Pulmonary artery endothelial cell (primary cell): ENCODE measurements at regions not wholly inside any gene's neighbourhood (a gene's known extent, or its start where the extent isn't known, plus 50 kb on each side); places are given as distances from the start of the nearest gene placed in this dataset.
"Not testable (repeated sequence)": the region's sequence is repeated elsewhere in the genome, so short reads cannot be mapped to it uniquely, and the experiment has no call there.

ENCODE experiments used
- DNase-seq: peaks from one replicate; pipeline ENCODE4 v3.0.0-alpha.2; 2011; ENCODE audit warnings: low read depth, low spot score

- no peak for DNase-seq
Measured at GRCh38 chr13:110809871-110810486, 96.5 kb downstream of the ING1 start.

GRCh38 chr13:110811008-110811720 lies 97.7 kb downstream of the ING1 start:
- DNase-seq, result no peak

- DNase-seq, result no peak
Measured at GRCh38 chr13:110811771-110812120, 98.2 kb downstream of the ING1 start.

GRCh38 chr13:110812121-110812868 lies 98.8 kb downstream of the ING1 start:
- no peak for DNase-seq

GRCh38 chr13:110812869-110813645 lies 99.6 kb downstream of the ING1 start:
- no peak for DNase-seq

GRCh38 chr13:110813646-110814624 lies 100.4 kb downstream of the ING1 start:
- no peak for DNase-seq

GRCh38 chr13:110815471-110816204 lies 99.2 kb downstream of the ANKRD10 start:
- no peak for DNase-seq

- DNase-seq, result no peak
Measured at GRCh38 chr13:110816500-110816899, 98.4 kb downstream of the ANKRD10 start.

- DNase-seq, result no peak
Measured at GRCh38 chr13:110817143-110817542, 97.7 kb downstream of the ANKRD10 start.

GRCh38 chr13:110818747-110819146 lies 96.1 kb downstream of the ANKRD10 start:
- no peak for DNase-seq

- DNase-seq, result peak; percentile 8
Measured at GRCh38 chr13:110819203-110820014, 95.5 kb downstream of the ANKRD10 start.

- no peak for DNase-seq
Measured at GRCh38 chr13:110820322-110820721, 94.5 kb downstream of the ANKRD10 start.

- DNase-seq, result not testable (repeated sequence)
Measured at GRCh38 chr13:110821837-110822668, 92.8 kb downstream of the ANKRD10 start.

- DNase-seq, result no peak
Measured at GRCh38 chr13:110822669-110822945, 92.3 kb downstream of the ANKRD10 start.

GRCh38 chr13:110824702-110825300 lies 90.1 kb downstream of the ANKRD10 start:
- DNase-seq, result no peak

- DNase-seq, result no peak
Measured at GRCh38 chr13:110825516-110825915, 89.4 kb downstream of the ANKRD10 start.

- DNase-seq, result no peak
Measured at GRCh38 chr13:110826101-110826500, 88.8 kb downstream of the ANKRD10 start.
